Neural progenitor cell (in vitro differentiated cells): ENCODE measurements at regions not wholly inside any gene's neighbourhood (a gene's known extent, or its start where the extent isn't known, plus 50 kb on each side); places are given as distances from the start of the nearest gene placed in this dataset.

Experiments
- CTCF ChIP-seq: fragments of 200-600 bp; sonication (generic); IDR thresholded peaks from 2 replicates; pipeline ENCODE4 v1.5.1; 2017; ENCODE audit warnings: antibody characterized with exemption, mild to moderate bottlenecking
- EZH2 ChIP-seq: fragments of 200-600 bp; sonication (generic); IDR thresholded peaks from 2 replicates; pipeline ENCODE4 v1.6.1; 2017; ENCODE audit warnings: antibody characterized with exemption, mild to moderate bottlenecking, moderate library complexity
- EZH2phosphoT487 ChIP-seq: fragments of 200-600 bp; sonication (generic); IDR thresholded peaks from 2 replicates; pipeline ENCODE4 v1.6.1; 2017; ENCODE audit warnings: antibody characterized with exemption

GRCh38 chr1:79109445-79109844 is 102.9 kb upstream of the ADGRL4 start:
- TF ChIP-seq CTCF: no peak
- no peak for TF ChIP-seq EZH2phosphoT487
- no peak for TF ChIP-seq EZH2
